HepG2 (cell line): ENCODE measurements at regions not wholly inside any gene's neighbourhood (a gene's known extent, or its start where the extent isn't known, plus 50 kb on each side); places are given as distances from the start of the nearest gene placed in this dataset.

Source experiments
- ATAC-seq: fragments of 200-7000 bp; cut with Tn5 transposase; 3 replicates; pipeline ENCODE4 v1.9.1; 2020; ENCODE audit warnings: mild to moderate bottlenecking, moderate library complexity
- BruUV-seq: library from RNA; stranded (reverse); fragments of 400-500 nt; replicated peaks from 2 replicates; lab custom pipeline; 2021; lab: Mats Ljungman, UMichigan
- CTCF ChIA-PET: fragments of 300-600 bp; formaldehyde crosslinking; extraction: SDS; loops from one replicate; lab custom pipeline; 2021; ENCODE audit warnings: low total read pairs, inconsistent platforms, low intra/inter-chr PET ratio; lab: Yijun Ruan, JAX
- POLR2A ChIA-PET: fragments of 350-600 bp; sonication (Branson Sonifier 250); formaldehyde crosslinking; loops from one replicate; lab custom pipeline; 2020; ENCODE audit warnings: antibody characterized with exemption, inconsistent platforms; lab: Yijun Ruan, JAX
- DNase-seq: peaks from one replicate; pipeline ENCODE4 v3.0.0-alpha.2; 2015; ENCODE audit warnings: low spot score
- FAIRE-seq: peaks from 3 replicates; lab custom pipeline; 2011; peaks lifted over from hg19 to GRCh38; lab: Jason Lieb, UNC
- H2AFZ ChIP-seq: one replicate; pipeline ENCODE4 v1.6.1; 2011; ENCODE audit warnings: low read length, inconsistent platforms
- H3K27ac ChIP-seq: fragments of 300-600 bp; 3 replicates; pipeline ENCODE4 v1.8.0; 2011; ENCODE audit warnings: mixed run types, mild to moderate bottlenecking, mixed read lengths, low read length, inconsistent platforms; ENCODE audit not compliant: insufficient read depth; ENCODE audit errors: extremely low read length
- H3K27me3 ChIP-seq, 2 experiments: fragments of 200-600 bp in 1 of 2; 2 replicates in 1 of 2; 3 replicates in 1 of 2; pipeline versions ENCODE4 v1.6.0 to v1.8.0; 2011; ENCODE audit warnings: low read length in 2 of 2, mild to moderate bottlenecking in 2 of 2, moderate library complexity in 2 of 2, inconsistent platforms in 1 of 2; ENCODE audit not compliant: insufficient read depth in 2 of 2, control insufficient read depth in 1 of 2
- H3K36me3 ChIP-seq, 2 experiments: fragments of 200-600 bp in 1 of 2; replicated peaks in 1 of 2; 2 replicates in 1 of 2; 3 replicates in 1 of 2; pipeline versions ENCODE4 v1.5.1 to v1.8.0; 2011; ENCODE audit warnings: low read length in 2 of 2, inconsistent platforms in 1 of 2; ENCODE audit not compliant: insufficient read depth in 2 of 2, control insufficient read depth in 1 of 2
- H3K4me1 ChIP-seq: 2 replicates; pipeline ENCODE4 v1.5.1; 2012; ENCODE audit warnings: low read length, inconsistent platforms; ENCODE audit not compliant: insufficient read depth
- H3K4me2 ChIP-seq: 2 replicates; pipeline ENCODE4 v1.6.0; 2011; ENCODE audit warnings: low read depth, low read length, inconsistent platforms
- H3K4me3 ChIP-seq, 3 experiments: fragments of 200-600 bp in 1 of 3; sonication (generic), shearing (Covaris generic) in 1 of 3; replicated peaks in 1 of 3; 2 replicates each; pipeline ENCODE4 v1.5.1; 2011 to 2016; ENCODE audit warnings: low read length in 3 of 3, inconsistent platforms in 2 of 3, low read depth in 2 of 3, mild to moderate bottlenecking in 2 of 3, control low read depth in 1 of 3, mixed read lengths in 1 of 3; ENCODE audit not compliant: insufficient read depth in 1 of 3
- H3K79me2 ChIP-seq: one replicate; pipeline ENCODE4 v1.6.1; 2011; ENCODE audit warnings: low read length, inconsistent platforms; ENCODE audit not compliant: insufficient read depth
- H3K9ac ChIP-seq: 2 replicates; pipeline ENCODE4 v1.6.0; 2011; ENCODE audit warnings: mild to moderate bottlenecking, low read depth, low read length, inconsistent platforms; ENCODE audit not compliant: insufficient read depth
- H3K9me3 ChIP-seq: 2 replicates; pipeline ENCODE4 v1.5.1; 2012; ENCODE audit warnings: mild to moderate bottlenecking, low read length
- H4K20me1 ChIP-seq: 2 replicates; pipeline ENCODE4 v1.6.0; 2011; ENCODE audit warnings: inconsistent platforms, mild to moderate bottlenecking, low read length, moderate library complexity; ENCODE audit not compliant: insufficient read depth
- BRCA1 ChIP-seq: sonication (generic); formaldehyde crosslinking; IDR thresholded peaks from 2 replicates; pipeline ENCODE4 v1.4.0; 2020; ENCODE audit warnings: missing genetic modification reagents
- DMAP1 ChIP-seq: IDR thresholded peaks from 2 replicates; pipeline ENCODE4 v1.6.1; 2016
- FOXC1 ChIP-seq: sonication (generic); formaldehyde crosslinking; IDR thresholded peaks from 2 replicates; pipeline ENCODE4 v1.8.0; 2022; ENCODE audit warnings: mild to moderate bottlenecking, missing genetic modification reagents, borderline replicate concordance
- KDM5A ChIP-seq: fragments of 200-600 bp; sonication (generic); IDR thresholded peaks from 2 replicates; pipeline ENCODE4 v1.7.0; 2018; ENCODE audit warnings: antibody characterized with exemption, mild to moderate bottlenecking, low read length, borderline replicate concordance
- MAFK ChIP-seq, 2 experiments: IDR thresholded peaks in 1 of 2; conservative IDR thresholded peaks in 1 of 2; 2 replicates each; pipeline ENCODE4 v1.6.1; 2011; ENCODE audit warnings: improper control_type of control experiment in 2 of 2, low read length in 2 of 2
- NR2F1 ChIP-seq, 2 experiments: fragments of 450-650 bp in 1 of 2; formaldehyde crosslinking in 1 of 2; IDR thresholded peaks; 2 replicates each; pipeline versions ENCODE4 v1.5.0 to v1.6.1; 2016 to 2020; ENCODE audit warnings: mild to moderate bottlenecking in 1 of 2, missing compliant biosample characterization in 1 of 2, missing genetic modification reagents in 1 of 2, moderate library complexity in 1 of 2
- RXRB ChIP-seq: IDR thresholded peaks from 2 replicates; pipeline ENCODE4 v1.6.1; 2016; ENCODE audit warnings: borderline replicate concordance, missing genetic modification reagents, missing compliant biosample characterization
- SMARCC2 ChIP-seq: fragments of 450-650 bp; IDR thresholded peaks from 2 replicates; pipeline ENCODE4 v1.6.1; 2017; ENCODE audit warnings: antibody characterized with exemption, mild to moderate bottlenecking
- ZNF121 ChIP-seq: sonication (generic); formaldehyde crosslinking; IDR thresholded peaks from 2 replicates; pipeline ENCODE4 v1.5.0; 2020; ENCODE audit warnings: mild to moderate bottlenecking, missing genetic modification reagents
- WGBS: methylation state at CpG from one replicate; pipeline ENCODE4 v1.1.6; 2017; ENCODE audit warnings: low lambda C conversion rate; 5-methylcytosine and 5-hydroxymethylcytosine counted together
- in situ Hi-C: cut with HindIII; loops from 2 replicates; pipeline ENCODE4 v1.10.0; 2017; ENCODE audit warnings: low pct_unique_long_range_greater_than_20kb; ENCODE audit not compliant: extremely low pct_ligation_motif_present
- intact Hi-C: fragments of 100-400 bp; cut with micrococcal nuclease; formaldehyde crosslinking; loops from one replicate; pipeline ENCODE4 v1.10.0; 2022; ENCODE audit not compliant: unreplicated experiment
- TF ChIP-seq, protein P1 (sequence below): IDR thresholded peaks from 2 replicates; pipeline ENCODE4 v1.6.1; 2018; ENCODE audit warnings: missing genetic modification reagents, mild to moderate bottlenecking, missing compliant biosample characterization
- TF ChIP-seq, protein P2 (sequence below): IDR thresholded peaks from 2 replicates; pipeline ENCODE4 v1.6.1; 2016
- TF ChIP-seq, protein P3 (sequence below): IDR thresholded peaks from 2 replicates; pipeline ENCODE4 v1.6.1; 2016; ENCODE audit warnings: mild to moderate bottlenecking, missing biosample characterization, missing genetic modification reagents
- TF ChIP-seq, protein P4 (sequence below): sonication (generic); formaldehyde crosslinking; IDR thresholded peaks from 2 replicates; pipeline ENCODE4 v1.9.0; 2021; ENCODE audit warnings: missing genetic modification reagents, borderline replicate concordance
- TF ChIP-seq, protein P5 (sequence below): sonication (generic); formaldehyde crosslinking; IDR thresholded peaks from 2 replicates; pipeline ENCODE4 v1.8.0; 2022; ENCODE audit warnings: mild to moderate bottlenecking, missing genetic modification reagents, moderate library complexity
- TF ChIP-seq, protein P6 (sequence below): sonication (generic); formaldehyde crosslinking; IDR thresholded peaks from 2 replicates; pipeline ENCODE4 v1.4.0; 2020; ENCODE audit warnings: mild to moderate bottlenecking, missing genetic modification reagents
- TF ChIP-seq, protein P7 (sequence below): sonication (generic); formaldehyde crosslinking; IDR thresholded peaks from 2 replicates; pipeline ENCODE4 v1.4.0; 2020; ENCODE audit warnings: missing genetic modification reagents

DNA sequence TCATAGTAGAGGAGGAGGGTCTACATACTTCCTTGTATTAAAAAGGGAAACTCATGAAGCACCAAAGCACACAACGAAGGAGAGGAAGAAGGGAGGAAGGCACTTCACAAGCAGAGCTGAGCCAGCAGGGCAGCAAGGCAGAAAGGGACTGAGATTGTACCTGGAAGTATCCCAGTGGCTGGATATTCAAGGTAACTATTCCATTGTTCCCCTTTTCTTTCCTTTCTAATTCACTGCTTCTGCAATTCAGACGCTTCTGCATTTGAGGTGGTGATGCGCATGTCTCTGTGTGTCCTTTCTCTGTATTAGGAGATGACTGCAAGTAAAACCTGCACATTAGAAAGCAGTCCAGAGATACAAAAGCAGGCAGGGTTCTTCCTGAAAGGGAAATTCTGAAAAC is 54.9 kb downstream of the UBQLN2 start:
- ATAC-seq: no peak

More for the DNA sequence above, 54.9 kb downstream of the UBQLN2 start:
- Histone ChIP-seq H3K4me3 (no peak overlapping the region), H3K4me2 (no peak overlapping the region), H3K9me3 (no peaks in the 10 kb centered on the region), H3K9ac (no peak overlapping the region), H4K20me1 (no peaks in the 10 kb centered on the region), H3K36me3 (no peaks in the 10 kb centered on the region), H2AFZ (no peak overlapping the region), H3K27ac (no peak overlapping the region), H3K27me3 (no peaks in the 10 kb centered on the region), H3K4me1 (peaks cover 11% of the 10 kb centered on the region; the same call in 1 of the 2 replicates), H3K79me2 (no peaks in the 10 kb centered on the region)
- no TSS peak for BruUV-seq
- in situ Hi-C loops (no loop called here), intact Hi-C loops (no loop called here)
- FAIRE-seq: no peak
- DNase-seq: no peak
- TF ChIP-seq, protein P1, sequence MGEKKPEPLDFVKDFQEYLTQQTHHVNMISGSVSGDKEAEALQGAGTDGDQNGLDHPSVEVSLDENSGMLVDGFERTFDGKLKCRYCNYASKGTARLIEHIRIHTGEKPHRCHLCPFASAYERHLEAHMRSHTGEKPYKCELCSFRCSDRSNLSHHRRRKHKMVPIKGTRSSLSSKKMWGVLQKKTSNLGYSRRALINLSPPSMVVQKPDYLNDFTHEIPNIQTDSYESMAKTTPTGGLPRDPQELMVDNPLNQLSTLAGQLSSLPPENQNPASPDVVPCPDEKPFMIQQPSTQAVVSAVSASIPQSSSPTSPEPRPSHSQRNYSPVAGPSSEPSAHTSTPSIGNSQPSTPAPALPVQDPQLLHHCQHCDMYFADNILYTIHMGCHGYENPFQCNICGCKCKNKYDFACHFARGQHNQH (CRISPR knock-in tag): no peak
- TF ChIP-seq, protein P2, sequence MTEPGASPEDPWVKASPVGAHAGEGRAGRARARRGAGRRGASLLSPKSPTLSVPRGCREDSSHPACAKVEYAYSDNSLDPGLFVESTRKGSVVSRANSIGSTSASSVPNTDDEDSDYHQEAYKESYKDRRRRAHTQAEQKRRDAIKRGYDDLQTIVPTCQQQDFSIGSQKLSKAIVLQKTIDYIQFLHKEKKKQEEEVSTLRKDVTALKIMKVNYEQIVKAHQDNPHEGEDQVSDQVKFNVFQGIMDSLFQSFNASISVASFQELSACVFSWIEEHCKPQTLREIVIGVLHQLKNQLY (CRISPR knock-in tag): no peak
- no peak for TF ChIP-seq SMARCC2
- TF ChIP-seq BRCA1: no peak
- TF ChIP-seq, protein P3, sequence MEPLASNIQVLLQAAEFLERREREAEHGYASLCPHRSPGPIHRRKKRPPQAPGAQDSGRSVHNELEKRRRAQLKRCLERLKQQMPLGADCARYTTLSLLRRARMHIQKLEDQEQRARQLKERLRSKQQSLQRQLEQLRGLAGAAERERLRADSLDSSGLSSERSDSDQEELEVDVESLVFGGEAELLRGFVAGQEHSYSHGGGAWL (CRISPR knock-in tag): no peak
- TF ChIP-seq, protein P4, sequence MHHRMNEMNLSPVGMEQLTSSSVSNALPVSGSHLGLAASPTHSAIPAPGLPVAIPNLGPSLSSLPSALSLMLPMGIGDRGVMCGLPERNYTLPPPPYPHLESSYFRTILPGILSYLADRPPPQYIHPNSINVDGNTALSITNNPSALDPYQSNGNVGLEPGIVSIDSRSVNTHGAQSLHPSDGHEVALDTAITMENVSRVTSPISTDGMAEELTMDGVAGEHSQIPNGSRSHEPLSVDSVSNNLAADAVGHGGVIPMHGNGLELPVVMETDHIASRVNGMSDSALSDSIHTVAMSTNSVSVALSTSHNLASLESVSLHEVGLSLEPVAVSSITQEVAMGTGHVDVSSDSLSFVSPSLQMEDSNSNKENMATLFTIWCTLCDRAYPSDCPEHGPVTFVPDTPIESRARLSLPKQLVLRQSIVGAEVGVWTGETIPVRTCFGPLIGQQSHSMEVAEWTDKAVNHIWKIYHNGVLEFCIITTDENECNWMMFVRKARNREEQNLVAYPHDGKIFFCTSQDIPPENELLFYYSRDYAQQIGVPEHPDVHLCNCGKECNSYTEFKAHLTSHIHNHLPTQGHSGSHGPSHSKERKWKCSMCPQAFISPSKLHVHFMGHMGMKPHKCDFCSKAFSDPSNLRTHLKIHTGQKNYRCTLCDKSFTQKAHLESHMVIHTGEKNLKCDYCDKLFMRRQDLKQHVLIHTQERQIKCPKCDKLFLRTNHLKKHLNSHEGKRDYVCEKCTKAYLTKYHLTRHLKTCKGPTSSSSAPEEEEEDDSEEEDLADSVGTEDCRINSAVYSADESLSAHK (CRISPR knock-in tag): no peak
- no peak for TF ChIP-seq DMAP1 (CRISPR knock-in tag)
- no peak for TF ChIP-seq RXRB
- TF ChIP-seq NR2F1 (CRISPR knock-in tag; IDR thresholded peaks at IDR 0.05): no peak
- TF ChIP-seq ZNF121 (CRISPR knock-in tag): no peak
- TF ChIP-seq MAFK (conservative IDR thresholded peaks at IDR 0.05 in 1 of 2, IDR thresholded peaks at IDR 0.05 in 1 of 2; ENCODE audit: low read length in 2 of 2): no peak
- TF ChIP-seq, protein P5, sequence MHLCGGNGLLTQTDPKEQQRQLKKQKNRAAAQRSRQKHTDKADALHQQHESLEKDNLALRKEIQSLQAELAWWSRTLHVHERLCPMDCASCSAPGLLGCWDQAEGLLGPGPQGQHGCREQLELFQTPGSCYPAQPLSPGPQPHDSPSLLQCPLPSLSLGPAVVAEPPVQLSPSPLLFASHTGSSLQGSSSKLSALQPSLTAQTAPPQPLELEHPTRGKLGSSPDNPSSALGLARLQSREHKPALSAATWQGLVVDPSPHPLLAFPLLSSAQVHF (CRISPR knock-in tag): no peak
- no peak for TF ChIP-seq FOXC1
- TF ChIP-seq, protein P6, sequence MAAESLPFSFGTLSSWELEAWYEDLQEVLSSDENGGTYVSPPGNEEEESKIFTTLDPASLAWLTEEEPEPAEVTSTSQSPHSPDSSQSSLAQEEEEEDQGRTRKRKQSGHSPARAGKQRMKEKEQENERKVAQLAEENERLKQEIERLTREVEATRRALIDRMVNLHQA (CRISPR knock-in tag): no peak
- TF ChIP-seq KDM5A: no peak
- TF ChIP-seq, protein P7, sequence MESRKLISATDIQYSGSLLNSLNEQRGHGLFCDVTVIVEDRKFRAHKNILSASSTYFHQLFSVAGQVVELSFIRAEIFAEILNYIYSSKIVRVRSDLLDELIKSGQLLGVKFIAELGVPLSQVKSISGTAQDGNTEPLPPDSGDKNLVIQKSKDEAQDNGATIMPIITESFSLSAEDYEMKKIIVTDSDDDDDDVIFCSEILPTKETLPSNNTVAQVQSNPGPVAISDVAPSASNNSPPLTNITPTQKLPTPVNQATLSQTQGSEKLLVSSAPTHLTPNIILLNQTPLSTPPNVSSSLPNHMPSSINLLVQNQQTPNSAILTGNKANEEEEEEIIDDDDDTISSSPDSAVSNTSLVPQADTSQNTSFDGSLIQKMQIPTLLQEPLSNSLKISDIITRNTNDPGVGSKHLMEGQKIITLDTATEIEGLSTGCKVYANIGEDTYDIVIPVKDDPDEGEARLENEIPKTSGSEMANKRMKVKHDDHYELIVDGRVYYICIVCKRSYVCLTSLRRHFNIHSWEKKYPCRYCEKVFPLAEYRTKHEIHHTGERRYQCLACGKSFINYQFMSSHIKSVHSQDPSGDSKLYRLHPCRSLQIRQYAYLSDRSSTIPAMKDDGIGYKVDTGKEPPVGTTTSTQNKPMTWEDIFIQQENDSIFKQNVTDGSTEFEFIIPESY: no peak
- 85% methylated on average over 3 of the region's 3 CpGs for WGBS
- POLR2A ChIA-PET: no interaction called here
- CTCF ChIA-PET: no interaction called here
